Testis (tissue), 2 donors: ENCODE measurements at regions not wholly inside any gene's neighbourhood (a gene's known extent, or its start where the extent isn't known, plus 50 kb on each side); places are given as distances from the start of the nearest gene placed in this dataset.
"Not testable (repeated sequence)": the region's sequence is repeated elsewhere in the genome, so short reads cannot be mapped to it uniquely, and the experiment has no call there.

ENCODE experiments used
- DNase-seq: peaks from one replicate; pipeline ENCODE4 v3.0.0-alpha.2; 2019
- H3K27ac ChIP-seq, 2 donors: fragments of 200-600 bp; sonication (generic); one replicate each; pipeline ENCODE4 v1.5.1; 2019
- H3K27me3 ChIP-seq: fragments of 200-600 bp; sonication (generic); one replicate; pipeline ENCODE4 v1.5.1; 2019
- H3K36me3 ChIP-seq: fragments of 200-600 bp; sonication (generic); one replicate; pipeline ENCODE4 v1.5.1; 2017; ENCODE audit warnings: low read depth; ENCODE audit errors: missing control alignments
- H3K4me1 ChIP-seq: fragments of 200-600 bp; sonication (generic); one replicate; pipeline ENCODE4 v1.5.1; 2019
- H3K4me3 ChIP-seq, 2 donors: fragments of 200-600 bp; sonication (generic); one replicate each; pipeline ENCODE4 v1.5.1; 2017 to 2019
- H3K9me3 ChIP-seq: fragments of 200-600 bp; sonication (generic); one replicate; pipeline ENCODE4 v1.5.1; 2017
- POLR2A ChIP-seq: fragments of 450-650 bp; IDR thresholded peaks from one replicate; pipeline ENCODE4 v1.6.1; 2017; ENCODE audit warnings: antibody characterized with exemption, mild to moderate bottlenecking, moderate library complexity
- WGBS, 2 donors: methylation state at CpG; one replicate each; pipeline ENCODE4 v1.1.5; 2018; 5-methylcytosine and 5-hydroxymethylcytosine counted together
- intact Hi-C: fragments of 100-400 bp; cut with DNase I; formaldehyde crosslinking; loops from one replicate; pipeline ENCODE4 v1.15.1; 2023; ENCODE audit warnings: low total_unique reads
- TF ChIP-seq, protein P1 (sequence below), 3 experiments: fragments of 450-650 bp in 2 of 3; fragments of 200-600 bp in 1 of 3; sonication (generic) in 1 of 3; IDR thresholded peaks; one replicate each; pipeline ENCODE4 v1.5.1; 2016 to 2019; ENCODE audit warnings: antibody characterized with exemption in 3 of 3, mild to moderate bottlenecking in 2 of 3, moderate library complexity in 1 of 3

DNA sequence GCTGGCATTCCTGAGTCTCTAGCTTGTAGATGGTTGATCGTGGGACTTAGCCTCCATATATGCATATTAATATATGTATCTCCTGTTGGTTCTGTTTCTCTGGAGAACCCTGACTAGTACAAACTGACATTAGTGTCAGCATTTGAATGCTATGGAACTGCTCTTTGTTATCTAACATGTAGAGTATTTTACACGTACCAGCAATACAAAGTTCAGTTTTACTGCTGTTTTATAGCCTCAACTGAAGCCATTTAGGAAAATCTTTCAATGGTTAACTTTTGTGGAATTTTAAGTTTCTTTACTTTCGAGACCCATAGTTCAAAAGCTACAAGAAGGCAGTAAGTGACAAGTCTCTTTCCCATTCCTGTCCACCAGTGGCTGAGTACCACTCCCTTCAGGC, 418.4 kb downstream of the NUP35 start:
- no peak for TF ChIP-seq POLR2A
- TF ChIP-seq, protein P1, sequence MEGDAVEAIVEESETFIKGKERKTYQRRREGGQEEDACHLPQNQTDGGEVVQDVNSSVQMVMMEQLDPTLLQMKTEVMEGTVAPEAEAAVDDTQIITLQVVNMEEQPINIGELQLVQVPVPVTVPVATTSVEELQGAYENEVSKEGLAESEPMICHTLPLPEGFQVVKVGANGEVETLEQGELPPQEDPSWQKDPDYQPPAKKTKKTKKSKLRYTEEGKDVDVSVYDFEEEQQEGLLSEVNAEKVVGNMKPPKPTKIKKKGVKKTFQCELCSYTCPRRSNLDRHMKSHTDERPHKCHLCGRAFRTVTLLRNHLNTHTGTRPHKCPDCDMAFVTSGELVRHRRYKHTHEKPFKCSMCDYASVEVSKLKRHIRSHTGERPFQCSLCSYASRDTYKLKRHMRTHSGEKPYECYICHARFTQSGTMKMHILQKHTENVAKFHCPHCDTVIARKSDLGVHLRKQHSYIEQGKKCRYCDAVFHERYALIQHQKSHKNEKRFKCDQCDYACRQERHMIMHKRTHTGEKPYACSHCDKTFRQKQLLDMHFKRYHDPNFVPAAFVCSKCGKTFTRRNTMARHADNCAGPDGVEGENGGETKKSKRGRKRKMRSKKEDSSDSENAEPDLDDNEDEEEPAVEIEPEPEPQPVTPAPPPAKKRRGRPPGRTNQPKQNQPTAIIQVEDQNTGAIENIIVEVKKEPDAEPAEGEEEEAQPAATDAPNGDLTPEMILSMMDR (IDR thresholded peaks at IDR 0.05): no peak
- no peaks in the 10 kb centered on the region for H3K36me3 ChIP-seq
- 92% methylated on average over 3 of the region's 3 CpGs for WGBS, 2 donors
- intact Hi-C loops: no loop called here
- H3K9me3 ChIP-seq: no peaks in the 10 kb centered on the region
- no peak overlapping the region for H3K4me3 ChIP-seq
- no peak for DNase-seq
- H3K27me3 ChIP-seq: no peaks in the 10 kb centered on the region
- no peak overlapping the region for H3K27ac ChIP-seq
- no peaks in the 10 kb centered on the region for H3K4me1 ChIP-seq

- Histone ChIP-seq H3K36me3 (no peaks in the 10 kb centered on the region), H3K4me1 (no peaks in the 10 kb centered on the region), H3K27me3 (no peaks in the 10 kb centered on the region), H3K9me3 (no peaks in the 10 kb centered on the region), H3K4me3 (no peak overlapping the region), H3K27ac (no peak overlapping the region)
- intact Hi-C loops: no loop called here
- TF ChIP-seq, protein P1 (IDR thresholded peaks at IDR 0.05): no peak
- TF ChIP-seq POLR2A: no peak
- no peak for DNase-seq
- 94 to 95% methylated on average over 5 of the region's 5 CpGs for WGBS, 2 donors
Measured at GRCh38 chr2:183543222-183543621, 419.0 kb downstream of the NUP35 start.

- H3K9me3 ChIP-seq: no peaks in the 10 kb centered on the region
- no peak for DNase-seq
- H3K36me3 ChIP-seq: no peaks in the 10 kb centered on the region
- no peaks in the 10 kb centered on the region for H3K27me3 ChIP-seq
- no peak overlapping the region for H3K4me3 ChIP-seq
- intact Hi-C loops: no loop called here
- TF ChIP-seq, protein P1 (IDR thresholded peaks at IDR 0.05): no peak
- WGBS, 2 donors: 72 to 76% methylated on average over 5 to 7 of the region's 7 CpGs
- no peak overlapping the region for H3K27ac ChIP-seq
- no peaks in the 10 kb centered on the region for H3K4me1 ChIP-seq
Measured at GRCh38 chr2:183543731-183544130, 419.5 kb downstream of the NUP35 start.

DNA sequence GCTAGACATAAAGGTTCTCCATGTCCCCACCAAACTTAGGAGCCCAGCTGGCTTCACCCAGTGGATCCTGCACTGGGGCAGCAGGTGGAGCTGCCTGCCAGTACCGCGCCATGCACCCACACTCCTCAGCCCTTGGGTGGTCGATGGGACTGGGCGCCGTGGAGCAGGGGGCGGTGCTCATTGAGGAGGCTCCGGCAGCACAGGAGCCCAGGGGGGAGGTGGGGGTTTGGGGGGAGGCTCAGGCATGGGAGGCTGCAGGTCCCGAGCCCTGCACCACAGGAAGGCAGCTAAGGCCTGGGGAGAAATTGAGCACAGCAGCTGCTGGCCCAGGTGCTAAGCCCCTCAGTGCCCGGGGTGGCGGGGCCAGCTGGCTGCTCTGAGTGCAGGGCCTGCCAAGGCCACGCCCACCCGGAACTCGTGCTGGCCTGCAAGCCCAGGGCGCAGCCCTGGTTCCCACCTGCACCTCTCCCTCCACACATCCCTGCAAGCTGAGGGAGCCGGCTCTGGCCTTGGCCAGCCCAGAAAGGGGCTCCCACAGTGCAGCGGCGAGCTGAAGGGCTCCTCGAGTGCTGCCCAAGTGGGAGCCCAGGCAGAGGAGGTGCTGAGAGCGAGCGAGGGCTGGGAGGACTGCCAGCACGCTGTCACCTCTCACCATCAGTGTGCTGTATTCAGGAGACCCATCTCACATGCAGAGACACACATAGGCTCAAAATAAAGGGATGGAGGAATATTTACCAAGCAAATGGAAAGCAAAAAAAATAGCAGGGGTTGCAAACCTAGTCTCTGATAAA, 422.5 kb downstream of the NUP35 start:
- H3K27me3 ChIP-seq, H3K27ac ChIP-seq, H3K36me3 ChIP-seq, H3K4me1 ChIP-seq, intact Hi-C loops, H3K4me3 ChIP-seq, H3K9me3 ChIP-seq, DNase-seq: not testable (repeated sequence)
- 81 to 85% methylated on average over 6 to 20 of the region's 21 CpGs for WGBS, 2 donors

- Histone ChIP-seq H3K27me3 (no peaks in the 10 kb centered on the region), H3K27ac (no peak overlapping the region), H3K9me3 (no peaks in the 10 kb centered on the region), H3K36me3 (no peaks in the 10 kb centered on the region), H3K4me1 (no peaks in the 10 kb centered on the region), H3K4me3 (no peak overlapping the region)
- no peak for DNase-seq
- TF ChIP-seq, protein P1 (IDR thresholded peaks at IDR 0.05): no peak
- no peak for TF ChIP-seq POLR2A
- WGBS, 2 donors: 40 to 42% methylated on average over 4 of the region's 4 CpGs
- intact Hi-C loops: no loop called here
Measured at GRCh38 chr2:183552716-183553115, 428.5 kb downstream of the NUP35 start.
